Calu3 (cell line): ENCODE measurements at regions not wholly inside any gene's neighbourhood (a gene's known extent, or its start where the extent isn't known, plus 50 kb on each side); places are given as distances from the start of the nearest gene placed in this dataset.

ENCODE experiments used
- BruUV-seq: library from RNA; stranded (reverse); fragments of 400-500 nt; replicated peaks from 2 replicates; lab custom pipeline; 2021; lab: Mats Ljungman, UMichigan
- CTCF ChIA-PET: fragments of 300-600 bp; sonication (Branson Sonifier 250); formaldehyde crosslinking; loops from one replicate; lab custom pipeline; 2022; ENCODE audit warnings: antibody characterized with exemption; lab: Charles Lee
- DNase-seq: peaks from one replicate; pipeline ENCODE4 v3.0.0; 2022
- H3K27ac Mint-ChIP-seq: one replicate; pipeline ENCODE4 v1.8.0; 2022; ENCODE audit warnings: mixed read lengths; ENCODE audit not compliant: unreplicated experiment
- H3K27me3 Mint-ChIP-seq: one replicate; pipeline ENCODE4 v1.8.0; 2022; ENCODE audit warnings: mixed read lengths; ENCODE audit not compliant: unreplicated experiment
- H3K36me3 Mint-ChIP-seq: one replicate; pipeline ENCODE4 v1.8.0; 2022; ENCODE audit warnings: mild to moderate bottlenecking, moderate library complexity, mixed read lengths; ENCODE audit not compliant: insufficient read depth, unreplicated experiment
- H3K4me1 Mint-ChIP-seq: one replicate; pipeline ENCODE4 v1.8.0; 2022; ENCODE audit warnings: mild to moderate bottlenecking, low read depth, mixed read lengths; ENCODE audit not compliant: unreplicated experiment
- H3K4me3 Mint-ChIP-seq: one replicate; pipeline ENCODE4 v1.8.0; 2022; ENCODE audit warnings: mild to moderate bottlenecking, low read depth, moderate library complexity, mixed read lengths; ENCODE audit not compliant: unreplicated experiment
- H3K9me3 Mint-ChIP-seq: one replicate; pipeline ENCODE4 v1.8.0; 2022; ENCODE audit warnings: low read depth, mixed read lengths; ENCODE audit not compliant: unreplicated experiment
- CTCF ChIP-seq: fragments of 200-600 bp; IDR thresholded peaks from one replicate; pipeline ENCODE4 v1.8.0; 2022; ENCODE audit warnings: antibody characterized with exemption; ENCODE audit not compliant: unreplicated experiment
- intact Hi-C: fragments of 100-400 bp; cut with micrococcal nuclease; formaldehyde crosslinking; loops from one replicate; pipeline ENCODE4 v1.10.0; 2022; ENCODE audit not compliant: unreplicated experiment

GRCh38 chr10:9160275-9160674, 1105.8 kb downstream of the GATA3 start:
- H3K36me3 Mint-ChIP-seq, result no peaks in the 10 kb centered on the region
- BruUV-seq, result no TSS peak
- H3K27me3 Mint-ChIP-seq, result no peaks in the 10 kb centered on the region
- no peak overlapping the region for H3K4me3 Mint-ChIP-seq
- peaks cover 10% of the 10 kb centered on the region for H3K9me3 Mint-ChIP-seq
- H3K4me1 Mint-ChIP-seq, result peaks cover 7% of the 10 kb centered on the region
- no peak overlapping the region for H3K27ac Mint-ChIP-seq
- no peak for TF ChIP-seq CTCF
- DNase-seq, result no peak
- intact Hi-C loops, result no loop called here
- CTCF ChIA-PET, result no interaction called here

- H3K27ac Mint-ChIP-seq, result no peak overlapping the region
- BruUV-seq, result no TSS peak
- TF ChIP-seq CTCF, result no peak
- no peak overlapping the region for H3K4me3 Mint-ChIP-seq
- CTCF ChIA-PET, result no interaction called here
- H3K4me1 Mint-ChIP-seq, result peaks cover 1% of the 10 kb centered on the region
- H3K27me3 Mint-ChIP-seq, result no peaks in the 10 kb centered on the region
- H3K9me3 Mint-ChIP-seq, result peaks cover 6% of the 10 kb centered on the region
- H3K36me3 Mint-ChIP-seq, result no peaks in the 10 kb centered on the region
- intact Hi-C loops, result no loop called here
- no peak for DNase-seq
Observed at GRCh38 chr10:9163699-9164098, 1109.2 kb downstream of the GATA3 start.

- Mint-ChIP-seq H3K9me3 (peaks cover 3% of the 10 kb centered on the region), H3K4me3 (no peak overlapping the region), H3K27me3 (no peaks in the 10 kb centered on the region), H3K36me3 (no peaks in the 10 kb centered on the region), H3K27ac (no peak overlapping the region), H3K4me1 (peaks cover 3% of the 10 kb centered on the region)
- no peak for TF ChIP-seq CTCF
- CTCF ChIA-PET, result no interaction called here
- intact Hi-C loops, result no loop called here
- DNase-seq, result no peak
- BruUV-seq, result no TSS peak
Observed at GRCh38 chr10:9166770-9167169, 1112.3 kb downstream of the GATA3 start.

GRCh38 chr10:9172276-9172675, 1117.8 kb downstream of the GATA3 start:
- Mint-ChIP-seq H3K27ac (no peak overlapping the region), H3K27me3 (no peaks in the 10 kb centered on the region), H3K9me3 (peaks cover 3% of the 10 kb centered on the region), H3K4me3 (no peak overlapping the region), H3K36me3 (no peaks in the 10 kb centered on the region), H3K4me1 (peaks cover 9% of the 10 kb centered on the region)
- intact Hi-C loops, result no loop called here
- TF ChIP-seq CTCF, result no peak
- CTCF ChIA-PET, result no interaction called here
- BruUV-seq, result no TSS peak
- DNase-seq, result no peak
